ENCODE measurements at regions not wholly inside any gene's neighbourhood (a gene's known extent, or its start where the extent isn't known, plus 50 kb on each side); places are given as distances from the start of the nearest gene placed in this dataset.

DNA sequence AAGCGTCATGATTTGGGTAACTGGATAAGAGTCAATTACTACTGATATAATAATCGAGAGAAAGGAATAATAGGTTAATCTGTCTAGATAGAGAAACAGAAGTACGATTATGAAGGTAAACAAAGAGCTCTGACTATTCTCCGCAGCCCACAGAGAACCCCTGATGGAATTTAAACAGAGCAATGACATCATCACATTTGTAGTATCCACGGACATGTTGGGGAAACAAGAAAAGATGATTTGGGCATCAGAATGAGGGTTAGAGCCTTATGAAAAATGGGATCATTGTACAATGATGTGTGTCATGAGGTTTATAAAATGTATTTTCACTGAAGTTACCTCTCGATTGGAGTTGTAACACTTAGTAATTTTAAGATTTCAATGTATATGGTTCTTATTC lies 129.9 kb downstream of the DTHD1 start:
- no peak for TF ChIP-seq POLR2A (IDR thresholded peaks at IDR 0.05; ENCODE audit: low read length)
- no peak for TF ChIP-seq GATA1 (IDR thresholded peaks at IDR 0.05; ENCODE audit: low read depth, low read length)
